IMR-90 (cell line): ENCODE measurements at regions not wholly inside any gene's neighbourhood (a gene's known extent, or its start where the extent isn't known, plus 50 kb on each side); places are given as distances from the start of the nearest gene placed in this dataset.

ENCODE experiments used
- ATAC-seq: fragments of 200-7000 bp; cut with Tn5 transposase; 2 replicates; pipeline ENCODE4 v1.9.1; 2020; ENCODE audit warnings: low read depth, mild to moderate bottlenecking, moderate library complexity
- BruUV-seq: library from RNA; stranded (reverse); fragments of 400-500 nt; replicated peaks from 2 replicates; lab custom pipeline; 2021; lab: Mats Ljungman, UMichigan
- CTCF ChIA-PET: fragments of 300-600 bp; formaldehyde crosslinking; extraction: SDS; loops from one replicate; lab custom pipeline; 2021; ENCODE audit warnings: antibody characterized with exemption; lab: Yijun Ruan, JAX
- POLR2A ChIA-PET: fragments of 300-600 bp; sonication (Branson Sonifier 250); formaldehyde crosslinking; loops from one replicate; lab custom pipeline; 2022; ENCODE audit warnings: antibody characterized with exemption; ENCODE audit not compliant: unreplicated experiment; lab: Charles Lee
- DNase-seq: peaks from one replicate; pipeline ENCODE4 v3.0.0; 2013
- H2AFZ ChIP-seq: replicated peaks from 2 replicates; pipeline ENCODE3; 2013; ENCODE audit warnings: low read length, mild to moderate bottlenecking; ENCODE audit not compliant: poor library complexity
- H2AK5ac ChIP-seq: 2 replicates; pipeline ENCODE4 v1.6.1; 2013; ENCODE audit warnings: low read depth, low read length, inconsistent platforms
- H2AK9ac ChIP-seq: replicated peaks from 2 replicates; pipeline ENCODE3; 2013; ENCODE audit warnings: mild to moderate bottlenecking, low read depth, low read length, moderate library complexity; ENCODE audit not compliant: poor library complexity
- H2BK120ac ChIP-seq: 2 replicates; pipeline ENCODE4 v1.6.1; 2013; ENCODE audit warnings: low read depth, low read length, inconsistent platforms
- H2BK15ac ChIP-seq: 3 replicates; pipeline ENCODE4 v1.6.1; 2013; ENCODE audit warnings: low read depth, low read length, inconsistent platforms
- H2BK20ac ChIP-seq: 2 replicates; pipeline ENCODE4 v1.6.1; 2013; ENCODE audit warnings: low read depth, mild to moderate bottlenecking, inconsistent platforms, low read length, moderate library complexity
- H2BK5ac ChIP-seq: 2 replicates; pipeline ENCODE4 v1.6.1; 2013; ENCODE audit warnings: mild to moderate bottlenecking, low read depth, low read length, inconsistent platforms; ENCODE audit not compliant: poor library complexity, severe bottlenecking
- H3K14ac ChIP-seq: replicated peaks from 2 replicates; pipeline ENCODE4 v1.6.1; 2013; ENCODE audit warnings: low read depth, low read length, inconsistent platforms
- H3K18ac ChIP-seq: 2 replicates; pipeline ENCODE4 v1.6.1; 2013; ENCODE audit warnings: low read depth, low read length, control low read depth
- H3K23ac ChIP-seq: 2 replicates; pipeline ENCODE4 v1.6.1; 2013; ENCODE audit warnings: low read depth, low read length, inconsistent platforms
- H3K27ac ChIP-seq: 2 replicates; pipeline ENCODE4 v1.5.1; 2013; ENCODE audit warnings: mild to moderate bottlenecking, control low read depth, low read length; ENCODE audit not compliant: insufficient read depth
- H3K27me3 ChIP-seq: 2 replicates; pipeline ENCODE4 v1.6.1; 2013; ENCODE audit warnings: low read length; ENCODE audit not compliant: control insufficient read depth, insufficient read depth
- H3K36me3 ChIP-seq: 2 replicates; pipeline ENCODE4 v1.6.1; 2013; ENCODE audit warnings: low read length, mixed read lengths; ENCODE audit not compliant: control insufficient read depth, insufficient read depth
- H3K4ac ChIP-seq: 2 replicates; pipeline ENCODE4 v1.6.1; 2013; ENCODE audit warnings: low read depth, low read length, inconsistent platforms
- H3K4me1 ChIP-seq: 2 replicates; pipeline ENCODE4 v1.6.1; 2013; ENCODE audit warnings: low read length, mixed read lengths; ENCODE audit not compliant: control insufficient read depth, insufficient read depth
- H3K4me2 ChIP-seq: 2 replicates; pipeline ENCODE4 v1.6.1; 2013; ENCODE audit warnings: low read depth, mild to moderate bottlenecking, control low read depth, low read length, moderate library complexity
- H3K4me3 ChIP-seq: 2 replicates; pipeline ENCODE4 v1.5.1; 2013; ENCODE audit warnings: low read depth, mild to moderate bottlenecking, control low read depth, low read length, moderate library complexity; ENCODE audit not compliant: insufficient read depth
- H3K56ac ChIP-seq: 2 replicates; pipeline ENCODE4 v1.6.1; 2013; ENCODE audit warnings: low read length, inconsistent platforms; ENCODE audit not compliant: insufficient read depth; ENCODE audit errors: extremely low read depth
- H3K79me1 ChIP-seq, 2 experiments: 2 replicates each; pipeline ENCODE4 v1.6.1; 2013; ENCODE audit warnings: low read length in 2 of 2, inconsistent platforms in 1 of 2, low read depth in 1 of 2
- H3K9ac ChIP-seq: 2 replicates; pipeline ENCODE4 v1.6.1; 2013; ENCODE audit warnings: low read depth, low read length, control low read depth
- H3K9me1 ChIP-seq: 2 replicates; pipeline ENCODE4 v1.6.1; 2013; ENCODE audit warnings: low read length, inconsistent platforms; ENCODE audit not compliant: insufficient read depth
- H3K9me3 ChIP-seq: 2 replicates; pipeline ENCODE4 v1.6.1; 2013; ENCODE audit warnings: low read length; ENCODE audit not compliant: control insufficient read depth, insufficient read depth
- H4K20me1 ChIP-seq: 2 replicates; pipeline ENCODE4 v1.6.1; 2013; ENCODE audit warnings: low read length, inconsistent platforms; ENCODE audit not compliant: insufficient read depth
- H4K5ac ChIP-seq: 2 replicates; pipeline ENCODE4 v1.6.1; 2013; ENCODE audit warnings: mild to moderate bottlenecking, low read depth, low read length, control low read depth
- H4K8ac ChIP-seq, 2 experiments: 2 replicates each; pipeline ENCODE4 v1.6.1; 2013; ENCODE audit warnings: low read depth in 2 of 2, low read length in 2 of 2, control low read depth in 1 of 2, inconsistent platforms in 1 of 2
- H4K91ac ChIP-seq: 2 replicates; pipeline ENCODE4 v1.6.1; 2013; ENCODE audit warnings: low read depth, low read length, inconsistent platforms; ENCODE audit not compliant: insufficient read depth
- BHLHE40 ChIP-seq: fragments of 150-350 bp; IDR thresholded peaks from 2 replicates; pipeline ENCODE4 v1.6.1; 2016; ENCODE audit warnings: mild to moderate bottlenecking, low read depth, low read length
- CHD1 ChIP-seq: IDR thresholded peaks from 2 replicates; pipeline ENCODE4 v1.6.1; 2012; ENCODE audit warnings: low read depth, low read length, improper control_type of control experiment
- FOS ChIP-seq: fragments of 150-350 bp; IDR thresholded peaks from 2 replicates; pipeline ENCODE4 v1.6.1; 2016; ENCODE audit warnings: low read depth, low read length
- MAFK ChIP-seq: IDR thresholded peaks from 2 replicates; pipeline ENCODE4 v1.6.1; 2012; ENCODE audit warnings: low read depth, low read length, improper control_type of control experiment
- MAZ ChIP-seq: IDR thresholded peaks from 2 replicates; pipeline ENCODE4 v1.6.1; 2012; ENCODE audit warnings: low read depth, mild to moderate bottlenecking, low read length, improper control_type of control experiment, moderate library complexity, borderline replicate concordance
- POLR2A ChIP-seq: IDR thresholded peaks from 2 replicates; pipeline ENCODE4 v1.6.1; 2012; ENCODE audit warnings: mild to moderate bottlenecking, low read depth, low read length
- RFX5 ChIP-seq: IDR thresholded peaks from 2 replicates; pipeline ENCODE4 v1.8.0; 2012; ENCODE audit warnings: low read depth, mild to moderate bottlenecking, low read length, moderate library complexity
- WGBS, 2 experiments: methylation state at CpG; one replicate each; pipeline versions ENCODE4 v1.1.5 to v1.1.7; 2013; ENCODE audit warnings: missing lambda C conversion rate in 2 of 2; ENCODE audit not compliant: insufficient read length in 1 of 2; ENCODE audit errors: extremely low coverage in 2 of 2; 5-methylcytosine and 5-hydroxymethylcytosine counted together
- dilution Hi-C: fragments of 300-500 bp; cut with HindIII; formaldehyde crosslinking; loops from one replicate; pipeline ENCODE4 v1.14.3; 2018; ENCODE audit warnings: low sequenced_read_pairs; ENCODE audit not compliant: unreplicated experiment
- in situ Hi-C: fragments of 300-500 bp; cut with MboI; formaldehyde crosslinking; loops from 3 replicates; pipeline ENCODE4 v1.14.3; 2019; ENCODE audit warnings: low sequenced_read_pairs, inconsistent platforms, mixed read lengths
- intact Hi-C: fragments of 100-400 bp; cut with micrococcal nuclease; formaldehyde crosslinking; loops from 2 replicates; pipeline ENCODE4 v1.10.0; 2022
- TF ChIP-seq, protein P1 (sequence below): conservative IDR thresholded peaks from 2 replicates; pipeline ENCODE4 v1.5.1; 2012; ENCODE audit warnings: mild to moderate bottlenecking, low read depth, low read length, improper control_type of control experiment
- TF ChIP-seq, protein P2 (sequence below): fragments of 150-350 bp; IDR thresholded peaks from 2 replicates; pipeline ENCODE4 v1.6.1; 2016; ENCODE audit warnings: low read depth, mild to moderate bottlenecking, low read length, moderate library complexity, borderline replicate concordance

DNA sequence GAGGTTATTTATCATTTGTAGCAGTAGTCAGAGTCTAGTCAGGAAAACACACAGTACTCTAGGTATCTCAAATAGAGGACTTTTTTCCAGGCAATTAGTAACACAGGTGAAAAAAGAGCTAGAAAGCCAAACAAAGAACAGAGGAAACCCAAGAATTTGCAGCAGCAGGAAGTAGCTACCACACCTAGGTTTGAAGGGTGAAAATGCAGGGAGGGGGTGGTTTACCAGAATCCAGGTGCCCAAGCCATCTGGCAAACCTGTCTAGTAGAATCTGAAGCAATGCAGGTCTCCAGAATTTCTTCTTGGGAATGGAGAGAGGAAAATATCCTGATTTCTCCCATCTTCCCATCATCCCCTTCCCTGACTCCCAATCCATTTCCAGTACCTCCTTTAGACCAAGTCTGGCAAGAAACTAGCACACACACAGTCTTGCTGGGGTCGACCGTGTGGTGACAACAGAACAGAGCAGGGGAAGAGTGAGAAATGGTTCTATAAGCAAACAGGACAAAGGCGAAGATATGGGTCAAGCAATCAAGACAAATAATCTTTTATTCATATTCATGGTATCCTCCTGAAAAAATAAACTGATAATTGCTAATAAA lies 231.9 kb upstream of the MMADHC start:
- in situ Hi-C loops = no loop called here
- Histone ChIP-seq H3K4me1 (peaks cover 5% of the 10 kb centered on the region; the same call in 1 of the 2 replicates), H2BK120ac (no peak overlapping the region), H3K79me1 (no peaks in the 10 kb centered on the region), H3K23ac (no peak overlapping the region), H3K14ac (no peak overlapping the region), H2AK5ac (no peak overlapping the region), H3K4me2 (no peak overlapping the region), H2BK5ac (no peak overlapping the region), H2BK20ac (no peak overlapping the region), H3K27ac (no peak overlapping the region), H2BK15ac (no peak overlapping the region), H3K9ac (no peak overlapping the region), H3K4me3 (no peak overlapping the region), H4K20me1 (no peaks in the 10 kb centered on the region), H3K4ac (no peak overlapping the region), H3K27me3 (no peaks in the 10 kb centered on the region), H4K8ac (no peak overlapping the region), H3K9me1 (no peaks in the 10 kb centered on the region), H2AK9ac (no peak overlapping the region), H3K18ac (no peak overlapping the region), H3K9me3 (no peaks in the 10 kb centered on the region), H3K56ac (no peak overlapping the region), H3K36me3 (no peaks in the 10 kb centered on the region), H4K91ac (no peak overlapping the region), H2AFZ (no peak overlapping the region), H4K5ac (no peak overlapping the region)
- POLR2A ChIA-PET = no interaction called here
- WGBS, 2 experiments = no CpG with 5 or more reads among the region's 3 CpGs
- BruUV-seq = no TSS peak
- dilution Hi-C loops = no loop called here
- CTCF ChIA-PET = no interaction called here
- ATAC-seq = no peak
- no peak for TF ChIP-seq RFX5
- no peak for TF ChIP-seq BHLHE40
- TF ChIP-seq POLR2A = no peak
- TF ChIP-seq, protein P1, sequence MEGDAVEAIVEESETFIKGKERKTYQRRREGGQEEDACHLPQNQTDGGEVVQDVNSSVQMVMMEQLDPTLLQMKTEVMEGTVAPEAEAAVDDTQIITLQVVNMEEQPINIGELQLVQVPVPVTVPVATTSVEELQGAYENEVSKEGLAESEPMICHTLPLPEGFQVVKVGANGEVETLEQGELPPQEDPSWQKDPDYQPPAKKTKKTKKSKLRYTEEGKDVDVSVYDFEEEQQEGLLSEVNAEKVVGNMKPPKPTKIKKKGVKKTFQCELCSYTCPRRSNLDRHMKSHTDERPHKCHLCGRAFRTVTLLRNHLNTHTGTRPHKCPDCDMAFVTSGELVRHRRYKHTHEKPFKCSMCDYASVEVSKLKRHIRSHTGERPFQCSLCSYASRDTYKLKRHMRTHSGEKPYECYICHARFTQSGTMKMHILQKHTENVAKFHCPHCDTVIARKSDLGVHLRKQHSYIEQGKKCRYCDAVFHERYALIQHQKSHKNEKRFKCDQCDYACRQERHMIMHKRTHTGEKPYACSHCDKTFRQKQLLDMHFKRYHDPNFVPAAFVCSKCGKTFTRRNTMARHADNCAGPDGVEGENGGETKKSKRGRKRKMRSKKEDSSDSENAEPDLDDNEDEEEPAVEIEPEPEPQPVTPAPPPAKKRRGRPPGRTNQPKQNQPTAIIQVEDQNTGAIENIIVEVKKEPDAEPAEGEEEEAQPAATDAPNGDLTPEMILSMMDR = no peak
- TF ChIP-seq MAZ = no peak
- TF ChIP-seq, protein P2, sequence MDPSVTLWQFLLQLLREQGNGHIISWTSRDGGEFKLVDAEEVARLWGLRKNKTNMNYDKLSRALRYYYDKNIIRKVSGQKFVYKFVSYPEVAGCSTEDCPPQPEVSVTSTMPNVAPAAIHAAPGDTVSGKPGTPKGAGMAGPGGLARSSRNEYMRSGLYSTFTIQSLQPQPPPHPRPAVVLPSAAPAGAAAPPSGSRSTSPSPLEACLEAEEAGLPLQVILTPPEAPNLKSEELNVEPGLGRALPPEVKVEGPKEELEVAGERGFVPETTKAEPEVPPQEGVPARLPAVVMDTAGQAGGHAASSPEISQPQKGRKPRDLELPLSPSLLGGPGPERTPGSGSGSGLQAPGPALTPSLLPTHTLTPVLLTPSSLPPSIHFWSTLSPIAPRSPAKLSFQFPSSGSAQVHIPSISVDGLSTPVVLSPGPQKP = no peak
- no peak for TF ChIP-seq MAFK
- TF ChIP-seq CHD1 = no peak
- TF ChIP-seq FOS = no peak
- intact Hi-C loops = no loop called here
- DNase-seq = no peak
